SU-DHL-6 (cell line): ENCODE measurements at regions not wholly inside any gene's neighbourhood (a gene's known extent, or its start where the extent isn't known, plus 50 kb on each side); places are given as distances from the start of the nearest gene placed in this dataset.

ENCODE experiments used
- H2AFZ ChIP-seq: fragments of 200-600 bp; sonication (generic); 2 replicates; pipeline ENCODE4 v1.6.1; 2014; ENCODE audit warnings: low read depth, mild to moderate bottlenecking, moderate library complexity, mixed read lengths, antibody characterized with exemption, low read length; ENCODE audit not compliant: severe bottlenecking
- H3F3A ChIP-seq: fragments of 200-600 bp; shearing (Covaris generic); 2 replicates; pipeline ENCODE4 v1.6.0; 2016; ENCODE audit warnings: antibody characterized with exemption, mild to moderate bottlenecking; ENCODE audit not compliant: insufficient read depth
- H3K27ac ChIP-seq: fragments of 200-600 bp; sonication (generic); 2 replicates; pipeline ENCODE4 v1.5.1; 2016; ENCODE audit warnings: low read depth, mild to moderate bottlenecking, low read length, moderate library complexity, mixed read lengths
- H3K27me3 ChIP-seq: fragments of 200-600 bp; sonication (generic), shearing (Covaris generic); 2 replicates; pipeline ENCODE4 v1.6.0; 2014; ENCODE audit warnings: mild to moderate bottlenecking, low read length
- H3K36me3 ChIP-seq: fragments of 200-600 bp; sonication (generic); 2 replicates; pipeline ENCODE4 v1.6.1; 2014; ENCODE audit warnings: mild to moderate bottlenecking, low read length, mixed read lengths
- H3K4me2 ChIP-seq: fragments of 300-600, 200-600 bp; shearing (Covaris generic), sonication (generic); 2 replicates; pipeline ENCODE4 v1.6.0; 2014; ENCODE audit warnings: low read length, low read depth, mild to moderate bottlenecking; ENCODE audit not compliant: poor library complexity, severe bottlenecking
- H3K4me3 ChIP-seq: fragments of 200-600 bp; sonication (generic); 2 replicates; pipeline ENCODE4 v1.5.1; 2014; ENCODE audit warnings: antibody characterized with exemption, low read length, mild to moderate bottlenecking, mixed read lengths; ENCODE audit not compliant: insufficient read depth, poor library complexity, severe bottlenecking
- H3K79me2 ChIP-seq: fragments of 200-600 bp; sonication (generic); 2 replicates; pipeline ENCODE4 v1.6.1; 2014; ENCODE audit warnings: mild to moderate bottlenecking, low read length, moderate library complexity; ENCODE audit not compliant: insufficient read depth
- H3K9ac ChIP-seq: fragments of 200-600 bp; sonication (generic); 2 replicates; pipeline ENCODE4 v1.7.0; 2014; ENCODE audit warnings: mild to moderate bottlenecking, low read length
- H3K9me2 ChIP-seq: fragments of 200-600 bp; sonication (generic); replicated peaks from 2 replicates; pipeline ENCODE4 v1.6.1; 2014; ENCODE audit warnings: low read length; ENCODE audit not compliant: insufficient read depth
- H3K9me3 ChIP-seq: fragments of 200-600 bp; sonication (generic); 2 replicates; pipeline ENCODE4 v1.6.1; 2014; ENCODE audit warnings: low read length, mixed read lengths; ENCODE audit not compliant: insufficient read depth
- H4K20me1 ChIP-seq: fragments of 200-600 bp; sonication (generic); 2 replicates; pipeline ENCODE4 v1.6.1; 2014; ENCODE audit warnings: low read depth, mild to moderate bottlenecking, antibody characterized with exemption, low read length, moderate library complexity, mixed read lengths
- CTCF ChIP-seq: fragments of 200-600 bp; sonication (generic); IDR thresholded peaks from one replicate; pipeline ENCODE4 v1.5.1; 2017; ENCODE audit warnings: antibody characterized with exemption, mild to moderate bottlenecking, low read length, moderate library complexity; ENCODE audit not compliant: insufficient read depth, poor library complexity, severe bottlenecking
- EZH2phosphoT487 ChIP-seq: fragments of 200-600 bp; sonication (generic), shearing (Covaris generic); conservative IDR thresholded peaks from 2 replicates; pipeline ENCODE4 v1.6.1; 2018; ENCODE audit warnings: mild to moderate bottlenecking, antibody characterized with exemption, low read length, moderate library complexity, mixed read lengths

DNA sequence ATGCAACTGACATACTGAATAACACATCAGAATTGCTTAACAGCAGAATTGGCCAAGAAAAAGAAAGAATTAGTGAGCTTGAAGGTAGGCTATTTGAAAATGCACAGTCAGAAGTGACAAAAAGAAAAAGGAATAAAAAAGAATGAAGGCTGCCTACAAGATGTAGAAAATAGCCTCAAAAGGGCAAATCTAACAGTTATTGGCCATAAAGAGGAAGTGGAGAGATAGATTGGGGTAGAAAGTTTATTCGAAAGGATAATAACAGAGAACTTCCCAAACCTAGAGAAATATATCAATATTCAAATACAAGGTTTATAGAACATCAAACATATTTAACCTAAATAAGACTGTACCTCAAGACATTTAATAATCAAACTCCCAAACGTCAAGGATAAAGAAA, 67.5 kb downstream of the ATP6V1G3 start:
- H3K9ac ChIP-seq, result no peak overlapping the region

GRCh38 chr1:198472119-198472518, 68.4 kb downstream of the ATP6V1G3 start:
- H3K79me2 ChIP-seq, result no peaks in the 10 kb centered on the region
- H2AFZ ChIP-seq, result no peak overlapping the region
- TF ChIP-seq EZH2phosphoT487 (no peak), CTCF (no peak)
- H3K9me3 ChIP-seq, result no peaks in the 10 kb centered on the region
- no peak overlapping the region for H3K4me2 ChIP-seq
- no peaks in the 10 kb centered on the region for H4K20me1 ChIP-seq
- H3K4me3 ChIP-seq, result no peak overlapping the region
- no peak overlapping the region for H3K27ac ChIP-seq
- no peaks in the 10 kb centered on the region for H3F3A ChIP-seq
- no peaks in the 10 kb centered on the region for H3K36me3 ChIP-seq
- H3K27me3 ChIP-seq, result no peaks in the 10 kb centered on the region
- H3K9me2 ChIP-seq, result no peaks in the 10 kb centered on the region
- H3K9ac ChIP-seq, result no peak overlapping the region

More for the DNA sequence above, 67.5 kb downstream of the ATP6V1G3 start:
- Histone ChIP-seq H2AFZ (no peak overlapping the region), H3K9me3 (no peaks in the 10 kb centered on the region), H3K4me2 (no peak overlapping the region), H3K9me2 (no peaks in the 10 kb centered on the region), H3K4me3 (no peak overlapping the region), H4K20me1 (no peaks in the 10 kb centered on the region), H3F3A (no peaks in the 10 kb centered on the region), H3K36me3 (no peaks in the 10 kb centered on the region), H3K79me2 (no peaks in the 10 kb centered on the region), H3K27me3 (no peaks in the 10 kb centered on the region), H3K27ac (no peak overlapping the region)
- TF ChIP-seq CTCF, result no peak
- TF ChIP-seq EZH2phosphoT487, result no peak

DNA sequence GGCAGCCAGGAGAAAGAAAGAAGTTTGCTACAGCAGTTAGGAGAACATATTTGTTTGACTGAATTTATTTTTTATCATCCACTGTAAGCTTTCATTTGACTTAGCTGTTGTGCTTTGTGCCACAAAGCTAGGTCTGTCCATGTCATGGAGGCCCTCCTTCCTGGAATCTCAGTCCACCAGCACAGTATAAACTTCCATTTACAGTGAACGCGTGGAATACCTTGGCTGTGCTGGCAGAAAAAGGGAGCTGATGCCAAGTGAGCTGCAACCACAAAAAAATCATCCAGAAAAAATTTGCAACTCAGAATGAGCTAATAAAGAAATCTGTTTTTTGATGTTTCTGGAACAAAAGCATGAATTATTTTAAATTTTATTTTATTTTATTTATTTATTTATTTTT, 72.6 kb downstream of the ATP6V1G3 start:
- TF ChIP-seq CTCF, result no peak
- TF ChIP-seq EZH2phosphoT487, result no peak
- Histone ChIP-seq H3K9me2 (no peaks in the 10 kb centered on the region), H3K9me3 (no peaks in the 10 kb centered on the region), H3K4me3 (no peak overlapping the region), H3K4me2 (no peak overlapping the region), H3K9ac (no peak overlapping the region), H4K20me1 (no peaks in the 10 kb centered on the region), H3K36me3 (no peaks in the 10 kb centered on the region), H3K27ac (no peak overlapping the region), H3K27me3 (no peaks in the 10 kb centered on the region), H2AFZ (no peak overlapping the region), H3F3A (no peaks in the 10 kb centered on the region), H3K79me2 (no peaks in the 10 kb centered on the region)

DNA sequence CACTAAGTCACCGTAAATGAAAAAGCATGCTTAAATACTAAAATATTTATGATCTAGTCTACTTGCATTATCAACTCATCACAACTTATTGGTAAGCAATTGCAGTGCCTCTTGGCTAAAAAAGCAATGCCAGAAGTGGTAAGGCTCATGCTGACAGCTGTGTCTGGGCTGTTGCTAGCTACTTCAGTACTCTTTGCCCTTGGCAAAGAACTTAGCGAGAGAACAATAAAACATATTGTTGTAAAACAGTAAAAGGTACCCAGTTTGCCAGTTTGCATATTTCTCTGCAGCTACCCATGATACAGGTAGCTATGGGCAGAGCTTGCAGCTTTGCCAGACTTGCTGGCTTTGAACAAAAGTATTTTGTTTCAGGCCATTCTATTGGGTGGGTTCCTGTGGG, 73.1 kb downstream of the ATP6V1G3 start:
- TF ChIP-seq CTCF (no peak), EZH2phosphoT487 (no peak)
- Histone ChIP-seq H3K9me2 (no peaks in the 10 kb centered on the region), H3K9me3 (no peaks in the 10 kb centered on the region), H3K9ac (no peak overlapping the region), H2AFZ (no peak overlapping the region), H3K79me2 (no peaks in the 10 kb centered on the region), H3F3A (no peaks in the 10 kb centered on the region), H4K20me1 (no peaks in the 10 kb centered on the region), H3K4me3 (no peak overlapping the region), H3K4me2 (no peak overlapping the region), H3K27me3 (no peaks in the 10 kb centered on the region), H3K27ac (no peak overlapping the region), H3K36me3 (no peaks in the 10 kb centered on the region)
